Prostate gland (tissue), 2 donors: ENCODE measurements at regions not wholly inside any gene's neighbourhood (a gene's known extent, or its start where the extent isn't known, plus 50 kb on each side); places are given as distances from the start of the nearest gene placed in this dataset.

Experiments
- CTCF ChIP-seq, 4 experiments: fragments of 200-600 bp in 2 of 4; fragments of 450-650 bp in 2 of 4; sonication (generic) in 2 of 4; IDR thresholded peaks; 1 replicate in 3 of 4; 2 replicates in 1 of 4; pipeline ENCODE4 v1.5.1; 2016 to 2019; ENCODE audit warnings: antibody characterized with exemption in 4 of 4, mild to moderate bottlenecking in 2 of 4, moderate library complexity in 2 of 4
- POLR2A ChIP-seq: fragments of 450-650 bp; IDR thresholded peaks from one replicate; pipeline ENCODE4 v1.6.1; 2016; ENCODE audit warnings: antibody characterized with exemption, mild to moderate bottlenecking
- POLR2AphosphoS5 ChIP-seq: sonication (generic); formaldehyde crosslinking; IDR thresholded peaks from one replicate; pipeline ENCODE4 v1.6.1; 2017; ENCODE audit warnings: antibody characterized with exemption

GRCh38 chr2:19244460-19245363, 113.7 kb downstream of the OSR1 start:
- TF ChIP-seq CTCF (IDR thresholded peaks at IDR 0.05) (no peak), POLR2A (no peak), POLR2AphosphoS5 (no peak)
